ENCODE measurements at regions not wholly inside any gene's neighbourhood (a gene's known extent, or its start where the extent isn't known, plus 50 kb on each side); places are given as distances from the start of the nearest gene placed in this dataset.

- Mint-ChIP-seq H3K9me3 (ENCODE audit: low read depth, unreplicated experiment) (no peaks in the 10 kb centered on the region), H3K36me3 (ENCODE audit: insufficient read depth, unreplicated experiment) (no peaks in the 10 kb centered on the region), H3K27me3 (ENCODE audit: unreplicated experiment) (peaks cover 80% of the 10 kb centered on the region), H3K4me3 (ENCODE audit: low read depth, unreplicated experiment) (no peak overlapping the region), H3K4me1 (ENCODE audit: low read depth, unreplicated experiment) (no peaks in the 10 kb centered on the region), H3K27ac (ENCODE audit: unreplicated experiment) (no peak overlapping the region)
- TF ChIP-seq CTCF (IDR thresholded peaks at IDR 0.05; ENCODE audit: unreplicated experiment), result no peak
- intact Hi-C loops (cut with micrococcal nuclease; ENCODE audit: unreplicated experiment), result loop anchor here (10.0 kb wide), 1 partner anchor 123 kb away; no protein-coding TSS in a partner anchor
- BruUV-seq (replicated peaks), result no TSS peak
- CTCF ChIA-PET, result no interaction called here
- no peak for DNase-seq
These were observed 65.7 kb upstream of the NUP50 start for GRCh38 chr22:45098056-45098455.

GRCh38 chr22:45099961-45100360 is 63.8 kb upstream of the NUP50 start:
- Mint-ChIP-seq H3K27me3 (ENCODE audit: unreplicated experiment) (peaks cover 61% of the 10 kb centered on the region), H3K4me3 (ENCODE audit: low read depth, unreplicated experiment) (no peak overlapping the region), H3K9me3 (ENCODE audit: low read depth, unreplicated experiment) (no peaks in the 10 kb centered on the region), H3K36me3 (ENCODE audit: insufficient read depth, unreplicated experiment) (peaks cover under 1% of the 10 kb centered on the region), H3K27ac (ENCODE audit: unreplicated experiment) (no peak overlapping the region), H3K4me1 (ENCODE audit: low read depth, unreplicated experiment) (peaks cover 2% of the 10 kb centered on the region)
- CTCF ChIA-PET, result no interaction called here
- no peak for TF ChIP-seq CTCF (IDR thresholded peaks at IDR 0.05; ENCODE audit: unreplicated experiment)
- intact Hi-C loops (cut with micrococcal nuclease; ENCODE audit: unreplicated experiment), result loop anchor here (10.0 kb wide), 2 partner anchors 55 to 125 kb away; no protein-coding TSS in a partner anchor
- DNase-seq, result no peak
- no TSS peak for BruUV-seq (replicated peaks)

- no peak overlapping the region for H3K4me3 Mint-ChIP-seq (ENCODE audit: low read depth, unreplicated experiment)
- no peak for TF ChIP-seq CTCF (IDR thresholded peaks at IDR 0.05; ENCODE audit: unreplicated experiment)
- BruUV-seq (replicated peaks), result no TSS peak
- H3K4me1 Mint-ChIP-seq (ENCODE audit: low read depth, unreplicated experiment), result peaks cover 16% of the 10 kb centered on the region
- H3K9me3 Mint-ChIP-seq (ENCODE audit: low read depth, unreplicated experiment), result no peaks in the 10 kb centered on the region
- intact Hi-C loops (cut with micrococcal nuclease; ENCODE audit: unreplicated experiment), result loop anchor here (10.0 kb wide), 1 partner anchor 53 kb away; no protein-coding TSS in a partner anchor
- peak; percentile 45 for DNase-seq
- H3K27me3 Mint-ChIP-seq (ENCODE audit: unreplicated experiment), result peaks cover 55% of the 10 kb centered on the region
- peaks cover 8% of the 10 kb centered on the region for H3K36me3 Mint-ChIP-seq (ENCODE audit: insufficient read depth, unreplicated experiment)
- H3K27ac Mint-ChIP-seq (ENCODE audit: unreplicated experiment), result no peak overlapping the region
- CTCF ChIA-PET, result interaction anchor here (0.6 kb wide), 1 partner anchor 64 kb away, joined by 3 read pairs; no protein-coding TSS in a partner anchor
These were observed 62.1 kb upstream of the NUP50 start for GRCh38 chr22:45101515-45102227.

GRCh38 chr22:45102896-45103420 is 60.8 kb upstream of the NUP50 start:
- CTCF ChIA-PET, result interaction anchor here (0.6 kb wide), 1 partner anchor 77 kb away, joined by 4 read pairs; no protein-coding TSS in a partner anchor
- no peak for TF ChIP-seq CTCF (IDR thresholded peaks at IDR 0.05; ENCODE audit: unreplicated experiment)
- intact Hi-C loops (cut with micrococcal nuclease; ENCODE audit: unreplicated experiment), result loop anchor here (10.0 kb wide), 1 partner anchor 52 kb away; no protein-coding TSS in a partner anchor

More at GRCh38 chr22:45102896-45103420, 60.8 kb upstream of the NUP50 start:
- Mint-ChIP-seq H3K4me1 (ENCODE audit: low read depth, unreplicated experiment) (peaks cover 16% of the 10 kb centered on the region), H3K4me3 (ENCODE audit: low read depth, unreplicated experiment) (no peak overlapping the region), H3K27me3 (ENCODE audit: unreplicated experiment) (peaks cover 53% of the 10 kb centered on the region), H3K27ac (ENCODE audit: unreplicated experiment) (no peak overlapping the region), H3K9me3 (ENCODE audit: low read depth, unreplicated experiment) (no peaks in the 10 kb centered on the region), H3K36me3 (ENCODE audit: insufficient read depth, unreplicated experiment) (peaks cover 8% of the 10 kb centered on the region)
- no peak for DNase-seq
- no TSS peak for BruUV-seq (replicated peaks)
